Stimulated activated CD8-positive, alpha-beta memory T cell treated with anti-CD3 and anti-CD28 coated beads, Interleukin-4, amount 100 ng/mL, for 24 hours (primary cell): ENCODE measurements at regions not wholly inside any gene's neighbourhood (a gene's known extent, or its start where the extent isn't known, plus 50 kb on each side); places are given as distances from the start of the nearest gene placed in this dataset.
"Not testable (repeated sequence)": the region's sequence is repeated elsewhere in the genome, so short reads cannot be mapped to it uniquely, and the experiment has no call there.

Source experiments
- DNase-seq: peaks from one replicate; pipeline ENCODE4 v3.0.0-alpha.2; 2020; ENCODE audit warnings: low read depth

GRCh38 chr4:152193059-152193458 is 342.8 kb downstream of the FBXW7 start:
- DNase-seq, result no peak

- no peak for DNase-seq
Observed at GRCh38 chr4:152190907-152191306, 345.0 kb downstream of the FBXW7 start.

GRCh38 chr4:152189451-152190179 is 346.3 kb downstream of the FBXW7 start:
- DNase-seq, result no peak

GRCh38 chr4:152188801-152189200 is 347.1 kb downstream of the FBXW7 start:
- no peak for DNase-seq

- no peak for DNase-seq
Observed at GRCh38 chr4:152187693-152188092, 348.2 kb downstream of the FBXW7 start.

GRCh38 chr4:152185786-152186550 is 349.9 kb downstream of the FBXW7 start:
- no peak for DNase-seq

GRCh38 chr4:152181150-152181549 is 354.7 kb downstream of the FBXW7 start:
- no peak for DNase-seq

- no peak for DNase-seq
Observed at GRCh38 chr4:152180369-152180768, 355.5 kb downstream of the FBXW7 start.

GRCh38 chr4:152177538-152177937 is 358.4 kb downstream of the FBXW7 start:
- DNase-seq, result not testable (repeated sequence)

GRCh38 chr4:152176627-152177214 is 359.2 kb downstream of the FBXW7 start:
- no peak for DNase-seq

- no peak for DNase-seq
Observed at GRCh38 chr4:152175586-152175985, 360.3 kb downstream of the FBXW7 start.

GRCh38 chr4:152172146-152172545 is 363.7 kb downstream of the FBXW7 start:
- no peak for DNase-seq

- no peak for DNase-seq
Observed at GRCh38 chr4:152171556-152171955, 364.3 kb downstream of the FBXW7 start.

GRCh38 chr4:152169683-152170082 is 366.2 kb downstream of the FBXW7 start:
- DNase-seq, result no peak

GRCh38 chr4:152168987-152169616 is 366.8 kb downstream of the FBXW7 start:
- DNase-seq, result no peak

GRCh38 chr4:152166567-152166966 is 369.3 kb downstream of the FBXW7 start:
- DNase-seq, result no peak

GRCh38 chr4:152165846-152166245 is 370.0 kb downstream of the FBXW7 start:
- no peak for DNase-seq

- no peak for DNase-seq
Observed at GRCh38 chr4:152165146-152165545, 370.7 kb downstream of the FBXW7 start.

- DNase-seq, result no peak
Observed at GRCh38 chr4:152164561-152164960, 371.3 kb downstream of the FBXW7 start.

- no peak for DNase-seq
Observed at GRCh38 chr4:152162331-152162697, 373.6 kb downstream of the FBXW7 start.

GRCh38 chr4:152161676-152162330 is 374.1 kb downstream of the FBXW7 start:
- no peak for DNase-seq

GRCh38 chr4:152160225-152160800 is 375.6 kb downstream of the FBXW7 start:
- no peak for DNase-seq
